H9 (cell line): ENCODE measurements at regions not wholly inside any gene's neighbourhood (a gene's known extent, or its start where the extent isn't known, plus 50 kb on each side); places are given as distances from the start of the nearest gene placed in this dataset.

Experiments
- DNase-seq: peaks from one replicate; pipeline ENCODE4 v3.0.0-alpha.2; 2017
- H2AFZ ChIP-seq: one replicate; pipeline ENCODE4 v1.6.1; 2013; ENCODE audit warnings: mild to moderate bottlenecking, low read length, control low read depth, moderate library complexity
- H2AK5ac ChIP-seq: 2 replicates; pipeline ENCODE4 v1.6.1; 2013; ENCODE audit warnings: low read length, control low read depth, mixed read lengths; ENCODE audit not compliant: insufficient read length
- H2BK120ac ChIP-seq: one replicate; pipeline ENCODE4 v1.6.1; 2013; ENCODE audit warnings: low read depth, mild to moderate bottlenecking, low read length, control low read depth, inconsistent platforms; ENCODE audit not compliant: poor library complexity, severe bottlenecking
- H2BK12ac ChIP-seq: 2 replicates; pipeline ENCODE4 v1.6.1; 2013; ENCODE audit warnings: low read length, control low read depth, mixed read lengths, low read depth; ENCODE audit not compliant: insufficient read length
- H2BK15ac ChIP-seq: 2 replicates; pipeline ENCODE4 v1.6.1; 2013; ENCODE audit warnings: low read depth, low read length, control low read depth
- H2BK20ac ChIP-seq: one replicate; pipeline ENCODE4 v1.6.1; 2013; ENCODE audit warnings: low read depth, mild to moderate bottlenecking, low read length, control low read depth, inconsistent platforms; ENCODE audit not compliant: poor library complexity, severe bottlenecking
- H2BK5ac ChIP-seq: 2 replicates; pipeline ENCODE4 v1.6.1; 2013; ENCODE audit warnings: low read length, control low read depth, mixed read lengths; ENCODE audit not compliant: insufficient read length
- H3K14ac ChIP-seq: 2 replicates; pipeline ENCODE4 v1.6.1; 2013; ENCODE audit warnings: low read length, control low read depth; ENCODE audit not compliant: insufficient read depth
- H3K18ac ChIP-seq: 2 replicates; pipeline ENCODE4 v1.6.1; 2013; ENCODE audit warnings: low read depth, mild to moderate bottlenecking, mixed read lengths, low read length, control low read depth; ENCODE audit not compliant: insufficient read length
- H3K23ac ChIP-seq: 2 replicates; pipeline ENCODE4 v1.6.1; 2013; ENCODE audit warnings: low read length, control low read depth, mixed read lengths, low read depth; ENCODE audit not compliant: insufficient read length
- H3K23me2 ChIP-seq: 2 replicates; pipeline ENCODE4 v1.6.1; 2013; ENCODE audit warnings: low read depth, mild to moderate bottlenecking, mixed read lengths, low read length, control low read depth; ENCODE audit not compliant: insufficient read length, poor library complexity, severe bottlenecking
- H3K27ac ChIP-seq: 2 replicates; pipeline ENCODE4 v1.5.1; 2013; ENCODE audit warnings: low read length, control low read depth, mixed read lengths, low read depth; ENCODE audit not compliant: insufficient read length
- H3K27me3 ChIP-seq: 2 replicates; pipeline ENCODE4 v1.6.1; 2013; ENCODE audit warnings: low read length, control low read depth, inconsistent platforms; ENCODE audit not compliant: insufficient read depth
- H3K4ac ChIP-seq: 2 replicates; pipeline ENCODE4 v1.6.1; 2013; ENCODE audit warnings: low read depth, mild to moderate bottlenecking, control low read depth, inconsistent platforms, low read length, moderate library complexity
- H3K4me1 ChIP-seq: 2 replicates; pipeline ENCODE4 v1.6.1; 2013; ENCODE audit warnings: low read length, control low read depth, inconsistent platforms; ENCODE audit not compliant: insufficient read depth
- H3K4me2 ChIP-seq: 2 replicates; pipeline ENCODE4 v1.6.1; 2013; ENCODE audit warnings: low read length, control low read depth, mixed read lengths; ENCODE audit not compliant: insufficient read length, insufficient read depth
- H3K56ac ChIP-seq: 2 replicates; pipeline ENCODE4 v1.6.1; 2013; ENCODE audit warnings: low read depth, mild to moderate bottlenecking, mixed read lengths, low read length, control low read depth; ENCODE audit not compliant: insufficient read length
- H3K79me1 ChIP-seq: 2 replicates; pipeline ENCODE4 v1.6.1; 2013; ENCODE audit warnings: low read depth, mild to moderate bottlenecking, moderate library complexity, low read length, control low read depth, inconsistent platforms; ENCODE audit not compliant: insufficient read depth, poor library complexity, severe bottlenecking
- H3K79me2 ChIP-seq: 2 replicates; pipeline ENCODE4 v1.6.1; 2013; ENCODE audit warnings: low read length, control low read depth, inconsistent platforms; ENCODE audit not compliant: insufficient read depth
- H3K9ac ChIP-seq: 2 replicates; pipeline ENCODE4 v1.6.1; 2013; ENCODE audit warnings: low read length, control low read depth, mixed read lengths; ENCODE audit not compliant: insufficient read length; ENCODE audit errors: extremely low read depth
- H3K9me3 ChIP-seq: one replicate; pipeline ENCODE4 v1.6.1; 2013; ENCODE audit warnings: low read depth, low read length, inconsistent platforms; ENCODE audit not compliant: control insufficient read depth
- H3T11ph ChIP-seq: one replicate; pipeline ENCODE4 v1.6.1; 2013; ENCODE audit warnings: mild to moderate bottlenecking, low read length, control low read depth, inconsistent platforms
- H4K20me1 ChIP-seq: one replicate; pipeline ENCODE4 v1.6.1; 2013; ENCODE audit not compliant: control insufficient read depth, insufficient read length, insufficient read depth
- H4K5ac ChIP-seq: 2 replicates; pipeline ENCODE4 v1.6.1; 2013; ENCODE audit warnings: low read depth, mild to moderate bottlenecking, mixed read lengths, low read length, control low read depth; ENCODE audit not compliant: insufficient read length
- H4K8ac ChIP-seq: replicated peaks from 2 replicates; pipeline ENCODE4 v1.6.1; 2013; ENCODE audit warnings: low read length, control low read depth, mixed read lengths, low read depth; ENCODE audit not compliant: insufficient read length
- H4K91ac ChIP-seq: 2 replicates; pipeline ENCODE4 v1.6.1; 2013; ENCODE audit warnings: low read depth, mild to moderate bottlenecking, moderate library complexity, mixed read lengths, low read length, control low read depth; ENCODE audit not compliant: insufficient read length
- H3K27ac Mint-ChIP-seq, 3 experiments: 2 replicates in 2 of 3; 3 replicates in 1 of 3; pipeline ENCODE4 v1.8.0; 2020 to 2021; ENCODE audit warnings: mixed read lengths in 3 of 3, mild to moderate bottlenecking in 1 of 3, moderate library complexity in 1 of 3
- H3K27me3 Mint-ChIP-seq: 2 replicates; pipeline ENCODE4 v1.8.0; 2021; ENCODE audit warnings: low read depth, mild to moderate bottlenecking, moderate library complexity, mixed read lengths
- H3K36me3 Mint-ChIP-seq, 3 experiments: 2 replicates in 2 of 3; 3 replicates in 1 of 3; pipeline ENCODE4 v1.8.0; 2020 to 2021; ENCODE audit warnings: low read depth in 3 of 3, mixed read lengths in 3 of 3; ENCODE audit not compliant: insufficient read depth in 1 of 3
- H3K4me1 Mint-ChIP-seq, 2 experiments: 2 replicates each; pipeline ENCODE4 v1.8.0; 2020; ENCODE audit warnings: mixed read lengths in 2 of 2
- H3K4me3 Mint-ChIP-seq, 2 experiments: 2 replicates in 1 of 2; 3 replicates in 1 of 2; pipeline ENCODE4 v1.8.0; 2020 to 2021; ENCODE audit warnings: mild to moderate bottlenecking in 2 of 2, mixed read lengths in 2 of 2, moderate library complexity in 1 of 2
- H3K9me3 Mint-ChIP-seq, 2 experiments: 2 replicates in 1 of 2; 3 replicates in 1 of 2; pipeline ENCODE4 v1.8.0; 2020; ENCODE audit warnings: mild to moderate bottlenecking in 2 of 2, mixed read lengths in 2 of 2, moderate library complexity in 1 of 2
- WGBS: extraction: QIAGEN DNeasy Blood & Tissue Kit; methylation state at CpG from one replicate; pipeline ENCODE4 v1.1.7; 2013; ENCODE audit warnings: missing lambda C conversion rate, low lambda C conversion rate, mixed read lengths; ENCODE audit not compliant: insufficient read length; ENCODE audit errors: extremely low coverage; 5-methylcytosine and 5-hydroxymethylcytosine counted together
- TF ChIP-seq, protein P1 (sequence below): fragments of 200-600 bp; sonication (generic); conservative IDR thresholded peaks from 3 replicates; pipeline ENCODE4 v1.8.0; 2021; ENCODE audit warnings: antibody characterized with exemption, mild to moderate bottlenecking

GRCh38 chr5:8429778-8430758, 561.1 kb downstream of the MTRR start:
- H3K9me3 Mint-ChIP-seq = peaks cover 14% of the 10 kb centered on the region in 2 experiments; a peak in 3 of 5 replicates
- H3K23me2 ChIP-seq = no peaks in the 10 kb centered on the region
- no peak overlapping the region for H3K9ac ChIP-seq
- no peak overlapping the region for H3T11ph ChIP-seq
- TF ChIP-seq, protein P1, sequence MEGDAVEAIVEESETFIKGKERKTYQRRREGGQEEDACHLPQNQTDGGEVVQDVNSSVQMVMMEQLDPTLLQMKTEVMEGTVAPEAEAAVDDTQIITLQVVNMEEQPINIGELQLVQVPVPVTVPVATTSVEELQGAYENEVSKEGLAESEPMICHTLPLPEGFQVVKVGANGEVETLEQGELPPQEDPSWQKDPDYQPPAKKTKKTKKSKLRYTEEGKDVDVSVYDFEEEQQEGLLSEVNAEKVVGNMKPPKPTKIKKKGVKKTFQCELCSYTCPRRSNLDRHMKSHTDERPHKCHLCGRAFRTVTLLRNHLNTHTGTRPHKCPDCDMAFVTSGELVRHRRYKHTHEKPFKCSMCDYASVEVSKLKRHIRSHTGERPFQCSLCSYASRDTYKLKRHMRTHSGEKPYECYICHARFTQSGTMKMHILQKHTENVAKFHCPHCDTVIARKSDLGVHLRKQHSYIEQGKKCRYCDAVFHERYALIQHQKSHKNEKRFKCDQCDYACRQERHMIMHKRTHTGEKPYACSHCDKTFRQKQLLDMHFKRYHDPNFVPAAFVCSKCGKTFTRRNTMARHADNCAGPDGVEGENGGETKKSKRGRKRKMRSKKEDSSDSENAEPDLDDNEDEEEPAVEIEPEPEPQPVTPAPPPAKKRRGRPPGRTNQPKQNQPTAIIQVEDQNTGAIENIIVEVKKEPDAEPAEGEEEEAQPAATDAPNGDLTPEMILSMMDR = no peak
- no peak overlapping the region for H3K4ac ChIP-seq
- H2BK15ac ChIP-seq = no peak overlapping the region
- no peak overlapping the region for H2AK5ac ChIP-seq
- H3K9me3 ChIP-seq = no peaks in the 10 kb centered on the region
- H3K18ac ChIP-seq = no peak overlapping the region
- no peak overlapping the region for H3K23ac ChIP-seq
- no peak overlapping the region for H2BK12ac ChIP-seq
- no peak overlapping the region for H3K4me2 ChIP-seq
- H3K79me2 ChIP-seq = no peaks in the 10 kb centered on the region
- H3K4me1 Mint-ChIP-seq = no peaks in the 10 kb centered on the region
- H4K20me1 ChIP-seq = no peaks in the 10 kb centered on the region
- H3K4me3 Mint-ChIP-seq = no peak overlapping the region
- no peak overlapping the region for H2BK5ac ChIP-seq
- H3K27me3 Mint-ChIP-seq = no peaks in the 10 kb centered on the region; the same call in 1 of the 2 replicates
- no peaks in the 10 kb centered on the region for H3K79me1 ChIP-seq
- no peak overlapping the region for H4K8ac ChIP-seq
- H2BK20ac ChIP-seq = no peak overlapping the region
- H3K27ac ChIP-seq = no peak overlapping the region
- H2AFZ ChIP-seq = no peak overlapping the region
- H3K27me3 ChIP-seq = no peaks in the 10 kb centered on the region
- no peak overlapping the region for H3K27ac Mint-ChIP-seq
- no peak overlapping the region for H4K5ac ChIP-seq
- H2BK120ac ChIP-seq = no peak overlapping the region
- H3K36me3 Mint-ChIP-seq = peaks cover 0 to 9% (median 0%) of the 10 kb centered on the region in 3 experiments; a peak in 4 of 7 replicates
- no peak overlapping the region for H4K91ac ChIP-seq
- DNase-seq = no peak
- H3K4me1 ChIP-seq = no peaks in the 10 kb centered on the region
- H3K14ac ChIP-seq = no peak overlapping the region
- no peak overlapping the region for H3K56ac ChIP-seq
- no CpG with 5 or more reads among the region's 24 CpGs for WGBS
